ENCODE measurements at regions not wholly inside any gene's neighbourhood (a gene's known extent, or its start where the extent isn't known, plus 50 kb on each side); places are given as distances from the start of the nearest gene placed in this dataset.

DNA sequence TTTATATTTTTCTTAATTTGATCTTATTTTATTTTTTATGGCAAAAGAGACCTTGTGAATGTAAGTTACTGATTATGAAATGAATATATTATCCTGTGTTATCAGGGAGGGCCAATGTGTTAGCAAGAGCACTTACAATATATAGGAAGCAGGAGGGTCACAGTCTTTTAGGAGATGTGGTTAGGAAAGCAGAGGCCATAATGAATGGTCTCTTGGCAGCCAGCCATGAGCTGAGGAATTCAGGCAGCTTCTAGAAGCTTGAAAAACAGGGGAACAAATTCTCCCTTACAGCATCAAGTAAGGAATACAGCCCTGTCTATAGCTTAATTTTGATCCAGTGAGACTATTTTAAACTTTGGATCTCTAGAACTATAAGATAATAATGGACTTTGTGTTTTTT, 2374.6 kb downstream of the PCDH9 start:
- H4K20me1 ChIP-seq (replicated peaks; ENCODE audit: control insufficient read depth, extremely low read depth, insufficient read depth, low read length): no peaks in the 10 kb centered on the region
- FAIRE-seq: no peak
- H3K27ac ChIP-seq (ENCODE audit: insufficient read depth, low read depth, low read length): no peak overlapping the region
- CTCF ChIA-PET: interaction anchor here (0.6 kb wide), 1 partner anchor 13 kb away, joined by 3 read pairs; no protein-coding TSS in a partner anchor
- dilution Hi-C loops (cut with MboI; ENCODE audit: extremely low pct_ligation_motif_present, low sequenced_read_pairs): no loop called here
- peak overlapping the region; percentile 42 for H2AFZ ChIP-seq (ENCODE audit: low read depth, low read length)
- H3K4me2 ChIP-seq (ENCODE audit: insufficient read depth, low read length): no peak overlapping the region
- H3K27me3 ChIP-seq (ENCODE audit: control insufficient read depth in 2 of 2, insufficient read depth in 2 of 2, low read length in 2 of 2): no peaks in the 10 kb centered on the region
- no peaks in the 10 kb centered on the region for H3K9me3 ChIP-seq (replicated peaks; ENCODE audit: control insufficient read depth, insufficient read depth, low read length)
- POLR2A ChIA-PET: no interaction called here
- intact Hi-C loops (cut with micrococcal nuclease): no loop called here
- no TSS peak for BruUV-seq (replicated peaks)
- H3K4me1 ChIP-seq (ENCODE audit: control insufficient read depth, extremely low read depth, insufficient read depth, low read length): peaks cover 4% of the 10 kb centered on the region
- H3K79me2 ChIP-seq (ENCODE audit: control insufficient read depth, insufficient read depth, low read length): no peaks in the 10 kb centered on the region
- no peak overlapping the region for H3K9ac ChIP-seq (replicated peaks; ENCODE audit: extremely low read depth, insufficient read depth, low read length)
- no peak overlapping the region for H3K4me3 ChIP-seq (replicated peaks in 1 of 3; ENCODE audit: insufficient read depth in 1 of 3, low read depth in 1 of 3, low read length in 3 of 3)
- TF ChIP-seq FOS (IDR thresholded peaks at IDR 0.05; ENCODE audit: borderline replicate concordance, insufficient read depth, low read length) (no peak), EZH2 (IDR thresholded peaks at IDR 0.05; ENCODE audit: borderline replicate concordance, low read depth, low read length, severe bottlenecking) (no peak), POLR2AphosphoS5 (IDR thresholded peaks at IDR 0.05; ENCODE audit: insufficient read depth, low read depth, low read length) (no peak), JUN (IDR thresholded peaks at IDR 0.05; ENCODE audit: borderline replicate concordance, insufficient read depth, insufficient read length, low read depth) (no peak), MYC (IDR thresholded peaks at IDR 0.05; ENCODE audit: low read depth, low read length) (no peak), CTCF (IDR thresholded peaks at IDR 0.05; ENCODE audit: extremely low read depth in 1 of 2, insufficient read depth in 1 of 2, low read depth in 1 of 2, low read length in 2 of 2) (no peak), GATA2 (IDR thresholded peaks at IDR 0.05; ENCODE audit: insufficient read depth, insufficient read length, low read depth, low read length) (no peak), MAX (IDR thresholded peaks at IDR 0.05; ENCODE audit: insufficient read depth, insufficient read length) (no peak), POLR2A (IDR thresholded peaks at IDR 0.05; ENCODE audit: low read depth, low read length) (no peak)
- peak; percentile 78 for DNase-seq (ENCODE audit: low read depth, low spot score)
- H3K9me1 ChIP-seq (replicated peaks; ENCODE audit: control insufficient read depth, extremely low read depth, insufficient read depth, low read length): no peaks in the 10 kb centered on the region
- no peaks in the 10 kb centered on the region for H3K36me3 ChIP-seq (ENCODE audit: control insufficient read depth in 2 of 2, extremely low read depth in 1 of 2, insufficient read depth in 2 of 2, low read length in 2 of 2)

Measured in endothelial cell of umbilical vein (primary cell).